Left lung (tissue), 4 donors: ENCODE measurements at regions not wholly inside any gene's neighbourhood (a gene's known extent, or its start where the extent isn't known, plus 50 kb on each side); places are given as distances from the start of the nearest gene placed in this dataset.

Source experiments
- ATAC-seq: fragments of 200-7000 bp; cut with Tn5 transposase; one replicate; pipeline ENCODE4 v1.9.1; 2020; ENCODE audit warnings: moderate library complexity
- DNase-seq, 4 donors: peaks; one replicate each; pipeline ENCODE4 v3.0.0-alpha.2; 2013 to 2020
- H3K27ac ChIP-seq, 2 donors: fragments of 200-600 bp; sonication (generic) in 1 of 2; one replicate each; pipeline versions ENCODE4 v1.5.0 to v1.8.0; 2020 to 2021
- H3K27me3 ChIP-seq, 2 donors: fragments of 200-600 bp; sonication (generic) in 1 of 2; one replicate each; pipeline versions ENCODE4 v1.5.0 to v1.8.0; 2020 to 2021
- H3K36me3 ChIP-seq, 2 donors: fragments of 200-600 bp; sonication (generic) in 1 of 2; one replicate each; pipeline versions ENCODE4 v1.5.0 to v1.8.0; 2020 to 2021
- H3K4me1 ChIP-seq, 2 donors: fragments of 200-600 bp; one replicate each; pipeline ENCODE4 v1.8.0; 2021
- H3K4me3 ChIP-seq, 2 donors: fragments of 200-600 bp; sonication (generic) in 1 of 2; one replicate each; pipeline versions ENCODE4 v1.5.0 to v1.8.0; 2020 to 2021; ENCODE audit warnings: mild to moderate bottlenecking in 1 of 2
- H3K9me3 ChIP-seq, 2 donors: fragments of 200-600 bp; sonication (generic) in 1 of 2; one replicate each; pipeline versions ENCODE4 v1.5.0 to v1.8.0; 2020 to 2021
- intact Hi-C, 2 donors: fragments of 100-400 bp; cut with DNase I; formaldehyde crosslinking; loops; one replicate each; pipeline versions ENCODE4 v1.11.2 to v1.14.2; 2022
- TF ChIP-seq, protein P1 (sequence below), 2 donors: fragments of 200-600 bp; sonication (generic) in 1 of 2; IDR thresholded peaks; one replicate each; pipeline versions ENCODE4 v1.5.0 to v1.8.0; 2021; ENCODE audit warnings: antibody characterized with exemption in 2 of 2
- donor health status: DM: no; HTN: yes; CAD: no.
- donor health status: DM: no; HTN: no; CAD: no.

DNA sequence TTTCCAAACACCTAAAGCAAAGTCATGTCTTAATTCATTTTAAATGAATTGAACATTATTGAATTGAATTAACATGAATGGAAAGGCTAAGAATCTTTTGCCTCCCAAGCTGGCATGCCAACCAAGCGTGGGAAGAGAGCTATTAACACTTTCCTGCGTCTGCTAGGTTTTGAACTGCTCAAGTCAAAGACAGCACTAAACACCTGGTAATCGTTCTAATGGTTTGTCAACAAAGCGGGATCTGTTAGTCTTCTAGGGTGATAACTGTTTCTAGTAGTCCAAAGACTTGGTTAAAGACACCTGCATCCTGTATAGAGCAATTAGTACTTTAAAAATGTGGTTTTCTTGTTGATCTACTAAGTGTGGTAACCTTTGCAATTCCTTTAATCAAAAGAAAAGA is 164.2 kb upstream of the HMGA2 start:
- DNase-seq (no peak), ATAC-seq (no peak)
- intact Hi-C loops: no loop called here

DNA sequence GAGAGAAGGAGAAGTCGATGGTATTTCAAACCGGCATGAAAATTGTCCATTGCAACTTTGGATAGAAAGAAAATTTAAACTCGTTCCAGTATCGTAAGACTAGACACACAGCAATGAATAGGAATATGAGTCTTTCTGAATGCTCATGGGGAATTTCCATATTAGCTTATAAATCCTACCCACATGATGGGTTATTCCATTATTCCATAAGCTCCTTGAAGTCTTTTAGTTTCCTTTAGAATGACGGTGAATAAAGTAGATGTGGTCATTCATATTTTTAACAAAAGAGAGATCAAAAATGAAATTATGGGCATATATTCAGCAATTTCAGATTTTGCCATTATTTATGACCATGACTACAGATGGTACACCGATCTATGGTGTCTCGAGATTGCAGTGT is 163.4 kb upstream of the HMGA2 start:
- intact Hi-C loops: no loop called here
- no peak for DNase-seq
- Histone ChIP-seq H3K4me3 (no peak overlapping the region), H3K9me3 (no peaks in the 10 kb centered on the region), H3K27ac (no peak overlapping the region), H3K4me1 (no peaks in the 10 kb centered on the region), H3K27me3 (peaks cover 22 to 26% of the 10 kb centered on the region in 2 donors), H3K36me3 (no peaks in the 10 kb centered on the region)
- ATAC-seq: no peak
- TF ChIP-seq, protein P1, sequence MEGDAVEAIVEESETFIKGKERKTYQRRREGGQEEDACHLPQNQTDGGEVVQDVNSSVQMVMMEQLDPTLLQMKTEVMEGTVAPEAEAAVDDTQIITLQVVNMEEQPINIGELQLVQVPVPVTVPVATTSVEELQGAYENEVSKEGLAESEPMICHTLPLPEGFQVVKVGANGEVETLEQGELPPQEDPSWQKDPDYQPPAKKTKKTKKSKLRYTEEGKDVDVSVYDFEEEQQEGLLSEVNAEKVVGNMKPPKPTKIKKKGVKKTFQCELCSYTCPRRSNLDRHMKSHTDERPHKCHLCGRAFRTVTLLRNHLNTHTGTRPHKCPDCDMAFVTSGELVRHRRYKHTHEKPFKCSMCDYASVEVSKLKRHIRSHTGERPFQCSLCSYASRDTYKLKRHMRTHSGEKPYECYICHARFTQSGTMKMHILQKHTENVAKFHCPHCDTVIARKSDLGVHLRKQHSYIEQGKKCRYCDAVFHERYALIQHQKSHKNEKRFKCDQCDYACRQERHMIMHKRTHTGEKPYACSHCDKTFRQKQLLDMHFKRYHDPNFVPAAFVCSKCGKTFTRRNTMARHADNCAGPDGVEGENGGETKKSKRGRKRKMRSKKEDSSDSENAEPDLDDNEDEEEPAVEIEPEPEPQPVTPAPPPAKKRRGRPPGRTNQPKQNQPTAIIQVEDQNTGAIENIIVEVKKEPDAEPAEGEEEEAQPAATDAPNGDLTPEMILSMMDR (IDR thresholded peaks at IDR 0.05): no peak

More for the DNA sequence above, 164.2 kb upstream of the HMGA2 start:
- H3K4me3 ChIP-seq: no peak overlapping the region
- no peaks in the 10 kb centered on the region for H3K36me3 ChIP-seq
- peaks cover 22 to 26% of the 10 kb centered on the region in 2 donors for H3K27me3 ChIP-seq
- H3K9me3 ChIP-seq: no peaks in the 10 kb centered on the region
- TF ChIP-seq, protein P1 (IDR thresholded peaks at IDR 0.05): no peak
- H3K27ac ChIP-seq: no peak overlapping the region
- H3K4me1 ChIP-seq: no peaks in the 10 kb centered on the region

DNA sequence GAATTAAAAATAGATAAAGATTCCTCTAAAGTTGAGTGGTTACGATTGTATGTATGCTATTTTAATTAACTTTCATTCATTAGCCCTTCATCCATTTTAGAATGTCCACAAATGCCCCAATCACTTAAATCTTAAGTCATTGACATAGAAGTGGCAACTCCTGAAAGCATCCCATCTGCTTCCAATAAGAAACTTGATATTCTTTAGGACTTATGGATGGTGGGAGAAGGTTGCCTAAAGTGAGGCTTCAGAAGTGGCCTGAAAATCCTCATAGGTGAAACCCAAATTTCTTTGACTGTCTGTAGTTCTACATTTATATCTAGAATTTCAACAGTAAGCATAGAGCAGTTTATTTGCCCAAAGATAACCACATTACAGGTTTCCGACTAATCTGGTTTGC is 161.7 kb upstream of the HMGA2 start:
- Histone ChIP-seq H3K27ac (no peak overlapping the region), H3K4me1 (no peaks in the 10 kb centered on the region), H3K9me3 (no peaks in the 10 kb centered on the region), H3K4me3 (no peak overlapping the region), H3K27me3 (peaks cover 15 to 26% of the 10 kb centered on the region in 2 donors), H3K36me3 (no peaks in the 10 kb centered on the region)
- ATAC-seq (no peak), DNase-seq (no peak)
- TF ChIP-seq, protein P1 (IDR thresholded peaks at IDR 0.05): no peak
- intact Hi-C loops: no loop called here

DNA sequence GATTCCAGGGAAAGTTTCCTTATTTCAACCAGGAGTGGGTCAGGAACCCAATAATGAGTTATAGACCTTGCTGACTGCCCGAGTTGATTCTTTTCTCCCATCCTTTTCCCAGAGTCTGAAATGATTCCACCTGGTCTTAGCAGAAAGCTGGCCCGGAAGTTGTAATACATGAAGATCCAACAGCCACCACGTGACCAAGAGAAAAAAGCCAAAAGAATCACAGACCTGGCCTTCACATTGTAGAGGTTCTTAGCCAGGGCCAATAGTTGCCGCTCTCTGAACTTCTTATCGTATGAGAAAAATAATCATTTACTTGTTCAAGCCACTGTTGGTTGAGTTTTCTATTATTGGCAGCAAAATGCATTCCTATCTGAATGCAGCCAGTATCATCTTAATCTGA is 161.2 kb upstream of the HMGA2 start:
- Histone ChIP-seq H3K4me1 (no peaks in the 10 kb centered on the region), H3K36me3 (no peaks in the 10 kb centered on the region), H3K27me3 (peaks cover 13 to 26% of the 10 kb centered on the region in 2 donors), H3K27ac (no peak overlapping the region), H3K4me3 (no peak overlapping the region), H3K9me3 (no peaks in the 10 kb centered on the region)
- no peak for ATAC-seq
- no peak for DNase-seq
- intact Hi-C loops: no loop called here
- TF ChIP-seq, protein P1 (IDR thresholded peaks at IDR 0.05): no peak

DNA sequence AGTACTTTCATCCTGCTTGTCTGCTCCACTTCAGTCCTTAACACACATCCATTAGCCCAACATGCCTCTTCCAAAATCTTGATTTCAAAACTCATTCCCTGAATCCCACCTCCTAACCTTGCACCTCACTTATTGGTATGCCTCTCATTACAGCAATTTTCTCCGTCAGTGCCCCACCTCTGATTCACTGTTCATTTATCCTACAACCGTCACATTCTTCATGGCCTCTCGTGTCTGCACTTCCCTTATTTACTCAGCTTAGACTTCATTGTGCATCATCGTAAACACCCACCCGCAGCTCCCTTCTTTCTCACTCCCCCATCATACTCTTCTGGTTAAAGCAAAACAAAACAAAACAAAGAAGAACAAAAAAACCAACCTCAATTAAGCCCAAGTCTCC is 160.6 kb upstream of the HMGA2 start:
- DNase-seq (no peak), ATAC-seq (no peak)
- Histone ChIP-seq H3K36me3 (no peaks in the 10 kb centered on the region), H3K9me3 (no peaks in the 10 kb centered on the region), H3K4me1 (no peaks in the 10 kb centered on the region), H3K27ac (no peak overlapping the region), H3K27me3 (peaks cover 13 to 26% of the 10 kb centered on the region in 2 donors), H3K4me3 (no peak overlapping the region)
- TF ChIP-seq, protein P1 (IDR thresholded peaks at IDR 0.05): no peak
- intact Hi-C loops: no loop called here
